NCI-H446 treated with DMSO at 0.1 percent for 48 hours (cell line): ENCODE measurements at regions not wholly inside any gene's neighbourhood (a gene's known extent, or its start where the extent isn't known, plus 50 kb on each side); places are given as distances from the start of the nearest gene placed in this dataset.
A peak's percentile ranks its signal among the peaks of the same experiment; 100 is the strongest.

Experiments
- DNase-seq: peaks from one replicate; lab custom pipeline; 2025; lab: John Stamatoyannopoulos, UW

GRCh38 chr15:70277556-70277955, 179.8 kb upstream of the TLE3 start:
- no peak for DNase-seq

- no peak for DNase-seq
Observed at GRCh38 chr15:70276401-70276800, 178.7 kb upstream of the TLE3 start.

- no peak for DNase-seq
Observed at GRCh38 chr15:70275461-70276138, 177.9 kb upstream of the TLE3 start.

- DNase-seq, result no peak
Observed at GRCh38 chr15:70274908-70275307, 177.2 kb upstream of the TLE3 start.

GRCh38 chr15:70274255-70274880, 176.7 kb upstream of the TLE3 start:
- DNase-seq, result no peak

GRCh38 chr15:70273808-70274207, 176.1 kb upstream of the TLE3 start:
- DNase-seq, result no peak

GRCh38 chr15:70272565-70273355, 175.0 kb upstream of the TLE3 start:
- no peak for DNase-seq

GRCh38 chr15:70271422-70272088, 173.8 kb upstream of the TLE3 start:
- DNase-seq, result peak; percentile 26

GRCh38 chr15:70270752-70271111, 173.0 kb upstream of the TLE3 start:
- DNase-seq, result no peak

GRCh38 chr15:70269991-70270751, 172.5 kb upstream of the TLE3 start:
- no peak for DNase-seq

GRCh38 chr15:70269311-70269911, 171.7 kb upstream of the TLE3 start:
- DNase-seq, result no peak

- no peak for DNase-seq
Observed at GRCh38 chr15:70268698-70269251, 171.1 kb upstream of the TLE3 start.

- no peak for DNase-seq
Observed at GRCh38 chr15:70267879-70268278, 170.2 kb upstream of the TLE3 start.

- no peak for DNase-seq
Observed at GRCh38 chr15:70267306-70267705, 169.6 kb upstream of the TLE3 start.

- no peak for DNase-seq
Observed at GRCh38 chr15:70266412-70267121, 168.8 kb upstream of the TLE3 start.

- DNase-seq, result no peak
Observed at GRCh38 chr15:70265986-70266385, 168.3 kb upstream of the TLE3 start.

GRCh38 chr15:70265466-70265978, 167.8 kb upstream of the TLE3 start:
- DNase-seq, result no peak

- DNase-seq, result no peak
Observed at GRCh38 chr15:70264738-70265465, 167.2 kb upstream of the TLE3 start.

- no peak for DNase-seq
Observed at GRCh38 chr15:70264014-70264582, 166.4 kb upstream of the TLE3 start.
